Sigmoid colon (tissue), 4 donors: ENCODE measurements at regions not wholly inside any gene's neighbourhood (a gene's known extent, or its start where the extent isn't known, plus 50 kb on each side); places are given as distances from the start of the nearest gene placed in this dataset.

ENCODE experiments used
- CTCF ChIP-seq, 4 experiments: fragments of 450-650 bp in 3 of 4; fragments of 200-600 bp in 1 of 4; IDR thresholded peaks; one replicate each; pipeline ENCODE4 v1.5.1; 2016 to 2019; ENCODE audit warnings: antibody characterized with exemption in 4 of 4, mild to moderate bottlenecking in 3 of 4, moderate library complexity in 2 of 4
- EP300 ChIP-seq, 4 donors: sonication (generic); formaldehyde crosslinking; IDR thresholded peaks; one replicate each; pipeline ENCODE4 v1.6.1; 2017; ENCODE audit warnings: antibody characterized with exemption in 4 of 4
- POLR2AphosphoS5 ChIP-seq, 4 donors: sonication (generic); formaldehyde crosslinking; IDR thresholded peaks; one replicate each; pipeline ENCODE4 v1.6.1; 2017; ENCODE audit warnings: antibody characterized with exemption in 4 of 4

GRCh38 chr2:239905884-239906654 is 119.1 kb downstream of the NDUFA10 start:
- TF ChIP-seq CTCF (IDR thresholded peaks at IDR 0.05) (no peak), POLR2AphosphoS5 (IDR thresholded peaks at IDR 0.05) (no peak), EP300 (IDR thresholded peaks at IDR 0.05) (no peak)
